ENCODE measurements at regions not wholly inside any gene's neighbourhood (a gene's known extent, or its start where the extent isn't known, plus 50 kb on each side); places are given as distances from the start of the nearest gene placed in this dataset.

DNA sequence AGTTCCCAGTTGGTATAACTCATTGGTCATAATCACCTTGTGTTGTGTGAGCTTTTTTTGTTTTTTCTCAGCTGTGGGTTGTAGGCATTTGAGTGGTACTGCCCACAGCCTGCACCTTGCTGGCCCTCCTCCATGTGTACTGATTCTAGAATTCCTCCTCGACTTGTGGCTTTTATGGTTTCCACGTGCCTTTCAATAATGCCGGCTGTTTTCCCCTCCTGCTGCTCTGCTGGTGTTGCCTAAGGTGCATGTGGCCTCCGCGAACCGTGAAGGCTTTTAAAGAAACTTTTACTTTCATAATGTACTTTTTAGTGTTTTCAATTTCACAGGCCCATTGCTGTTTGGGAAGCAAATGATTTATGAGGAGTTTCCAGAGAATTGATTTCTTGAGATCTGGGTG is 518.0 kb downstream of the REEP3 start:
- TF ChIP-seq, protein P1, sequence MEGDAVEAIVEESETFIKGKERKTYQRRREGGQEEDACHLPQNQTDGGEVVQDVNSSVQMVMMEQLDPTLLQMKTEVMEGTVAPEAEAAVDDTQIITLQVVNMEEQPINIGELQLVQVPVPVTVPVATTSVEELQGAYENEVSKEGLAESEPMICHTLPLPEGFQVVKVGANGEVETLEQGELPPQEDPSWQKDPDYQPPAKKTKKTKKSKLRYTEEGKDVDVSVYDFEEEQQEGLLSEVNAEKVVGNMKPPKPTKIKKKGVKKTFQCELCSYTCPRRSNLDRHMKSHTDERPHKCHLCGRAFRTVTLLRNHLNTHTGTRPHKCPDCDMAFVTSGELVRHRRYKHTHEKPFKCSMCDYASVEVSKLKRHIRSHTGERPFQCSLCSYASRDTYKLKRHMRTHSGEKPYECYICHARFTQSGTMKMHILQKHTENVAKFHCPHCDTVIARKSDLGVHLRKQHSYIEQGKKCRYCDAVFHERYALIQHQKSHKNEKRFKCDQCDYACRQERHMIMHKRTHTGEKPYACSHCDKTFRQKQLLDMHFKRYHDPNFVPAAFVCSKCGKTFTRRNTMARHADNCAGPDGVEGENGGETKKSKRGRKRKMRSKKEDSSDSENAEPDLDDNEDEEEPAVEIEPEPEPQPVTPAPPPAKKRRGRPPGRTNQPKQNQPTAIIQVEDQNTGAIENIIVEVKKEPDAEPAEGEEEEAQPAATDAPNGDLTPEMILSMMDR (IDR thresholded peaks at IDR 0.05; ENCODE audit: low read depth, low read length), result no peak
- TF ChIP-seq EZH2phosphoT487 (IDR thresholded peaks at IDR 0.05; ENCODE audit: low read depth), result no peak
